ENCODE measurements at regions not wholly inside any gene's neighbourhood (a gene's known extent, or its start where the extent isn't known, plus 50 kb on each side); places are given as distances from the start of the nearest gene placed in this dataset.

DNA sequence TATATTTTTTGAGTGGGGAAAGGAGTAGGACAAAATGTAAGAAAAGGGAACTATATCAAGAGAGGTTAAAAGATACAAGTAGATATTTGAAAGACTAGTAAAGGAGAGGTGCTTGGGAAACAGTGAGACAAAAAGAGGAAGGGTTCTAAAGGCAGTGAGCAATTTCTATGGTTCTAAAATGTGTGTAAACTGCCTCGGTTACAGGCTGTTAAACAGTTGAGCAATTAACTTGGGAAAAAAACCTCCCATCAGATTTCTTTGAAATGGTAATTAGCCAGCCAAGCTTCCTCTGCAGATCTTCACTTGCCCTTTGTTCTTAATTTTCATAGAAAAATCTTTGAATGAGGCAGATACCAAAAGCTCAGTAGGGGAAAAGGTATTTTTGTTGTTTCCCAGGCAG is 238.7 kb upstream of the KCNH7 start:
- Histone ChIP-seq H3K4me1 (replicated peaks in 1 of 2; ENCODE audit: control insufficient read depth in 2 of 2, insufficient read depth in 2 of 2, low read length in 2 of 2) (no peaks in the 10 kb centered on the region), H3K27me3 (ENCODE audit: control insufficient read depth in 2 of 2, insufficient read depth in 2 of 2, low read length in 2 of 2) (no peaks in the 10 kb centered on the region), H3K27ac (ENCODE audit: extremely low read depth, low read depth, low read length) (no peak overlapping the region), H2AFZ (ENCODE audit: low read depth, low read length) (no peak overlapping the region), H3K9me1 (ENCODE audit: control insufficient read depth, insufficient read depth, low read length) (no peaks in the 10 kb centered on the region), H3K4me3 (no peak overlapping the region), H3K36me3 (ENCODE audit: control insufficient read depth, insufficient read depth, low read length) (no peaks in the 10 kb centered on the region), H3K79me2 (ENCODE audit: control insufficient read depth, insufficient read depth, low read length) (no peaks in the 10 kb centered on the region), H3K9me3 (replicated peaks; ENCODE audit: control insufficient read depth, insufficient read depth, low read depth, low read length) (no peaks in the 10 kb centered on the region), H3K9ac (ENCODE audit: insufficient read depth in 1 of 2, low read depth in 2 of 2, low read length in 2 of 2) (no peak overlapping the region), H3K4me2 (ENCODE audit: insufficient read depth, low read length) (no peak overlapping the region), H4K20me1 (replicated peaks; ENCODE audit: control insufficient read depth, insufficient read depth, low read length) (no peaks in the 10 kb centered on the region)
- WGBS (ENCODE audit: insufficient coverage, low coverage, missing lambda C conversion rate): 0% methylated on average over 1 of the region's 1 CpG
- POLR2A ChIA-PET: no interaction called here
- FAIRE-seq: no peak
- CTCF ChIA-PET (ENCODE audit: low intra/inter-chr PET ratio): no interaction called here
- ATAC-seq: no peak
- in situ Hi-C loops (cut with MboI): no loop called here
- intact Hi-C loops (cut with micrococcal nuclease): no loop called here
- BruUV-seq (replicated peaks): no TSS peak
- DNase-seq (ENCODE audit: extremely low read depth in 1 of 4, low spot score in 3 of 4): no peak
- TF ChIP-seq ZNF639 (CRISPR knock-in tag; conservative IDR thresholded peaks at IDR 0.05 in 1 of 2, IDR thresholded peaks at IDR 0.05 in 1 of 2) (no peak), ZNF354B (CRISPR knock-in tag; IDR thresholded peaks at IDR 0.05) (no peak), CBFB (CRISPR knock-in tag; IDR thresholded peaks at IDR 0.05) (no peak), ZNF830 (CRISPR knock-in tag; IDR thresholded peaks at IDR 0.05) (no peak), MED1 (CRISPR knock-in tag; IDR thresholded peaks at IDR 0.05; ENCODE audit: borderline replicate concordance) (no peak), KLF13 (tag; IDR thresholded peaks at IDR 0.05; ENCODE audit: borderline replicate concordance, low read depth) (no peak), PRDM10 (IDR thresholded peaks at IDR 0.05; ENCODE audit: partially characterized antibody) (no peak), FOXK2 (conservative IDR thresholded peaks at IDR 0.05 in 1 of 2, IDR thresholded peaks at IDR 0.05 in 1 of 2; ENCODE audit: low read depth in 2 of 2) (no peak), E2F8 (IDR thresholded peaks at IDR 0.05; ENCODE audit: low read depth, partially characterized antibody) (no peak), ZNF764 (CRISPR knock-in tag; IDR thresholded peaks at IDR 0.05; ENCODE audit: low read depth) (no peak), TOE1 (IDR thresholded peaks at IDR 0.05; ENCODE audit: borderline replicate concordance) (no peak), TOE1 (CRISPR knock-in tag; IDR thresholded peaks at IDR 0.05; ENCODE audit: borderline replicate concordance, low read depth) (no peak)
- TF ChIP-seq, protein P1, sequence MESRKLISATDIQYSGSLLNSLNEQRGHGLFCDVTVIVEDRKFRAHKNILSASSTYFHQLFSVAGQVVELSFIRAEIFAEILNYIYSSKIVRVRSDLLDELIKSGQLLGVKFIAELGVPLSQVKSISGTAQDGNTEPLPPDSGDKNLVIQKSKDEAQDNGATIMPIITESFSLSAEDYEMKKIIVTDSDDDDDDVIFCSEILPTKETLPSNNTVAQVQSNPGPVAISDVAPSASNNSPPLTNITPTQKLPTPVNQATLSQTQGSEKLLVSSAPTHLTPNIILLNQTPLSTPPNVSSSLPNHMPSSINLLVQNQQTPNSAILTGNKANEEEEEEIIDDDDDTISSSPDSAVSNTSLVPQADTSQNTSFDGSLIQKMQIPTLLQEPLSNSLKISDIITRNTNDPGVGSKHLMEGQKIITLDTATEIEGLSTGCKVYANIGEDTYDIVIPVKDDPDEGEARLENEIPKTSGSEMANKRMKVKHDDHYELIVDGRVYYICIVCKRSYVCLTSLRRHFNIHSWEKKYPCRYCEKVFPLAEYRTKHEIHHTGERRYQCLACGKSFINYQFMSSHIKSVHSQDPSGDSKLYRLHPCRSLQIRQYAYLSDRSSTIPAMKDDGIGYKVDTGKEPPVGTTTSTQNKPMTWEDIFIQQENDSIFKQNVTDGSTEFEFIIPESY (CRISPR knock-in tag; IDR thresholded peaks at IDR 0.05): no peak
